T-helper 9 cell (primary cell): ENCODE measurements at regions not wholly inside any gene's neighbourhood (a gene's known extent, or its start where the extent isn't known, plus 50 kb on each side); places are given as distances from the start of the nearest gene placed in this dataset.
"Not testable (repeated sequence)": the region's sequence is repeated elsewhere in the genome, so short reads cannot be mapped to it uniquely, and the experiment has no call there.

Experiments used
- DNase-seq: peaks from one replicate; pipeline ENCODE4 v3.0.0-alpha.2; 2020

GRCh38 chr2:83233326-83233725, 1225.8 kb downstream of the SUCLG1 start:
- DNase-seq = no peak

GRCh38 chr2:83229443-83229842, 1229.6 kb downstream of the SUCLG1 start:
- no peak for DNase-seq

- no peak for DNase-seq
Observed at GRCh38 chr2:83224591-83225200, 1234.4 kb downstream of the SUCLG1 start.

- no peak for DNase-seq
Observed at GRCh38 chr2:83221258-83221657, 1237.8 kb downstream of the SUCLG1 start.

- no peak for DNase-seq
Observed at GRCh38 chr2:83217854-83218253, 1241.2 kb downstream of the SUCLG1 start.

GRCh38 chr2:83196225-83196624, 1262.9 kb downstream of the SUCLG1 start:
- DNase-seq = no peak

- DNase-seq = no peak
Observed at GRCh38 chr2:83191316-83191715, 1267.8 kb downstream of the SUCLG1 start.

- DNase-seq = no peak
Observed at GRCh38 chr2:83186105-83186760, 1272.8 kb downstream of the SUCLG1 start.

- not testable (repeated sequence) for DNase-seq
Observed at GRCh38 chr2:83180862-83181530, 1278.1 kb downstream of the SUCLG1 start.

GRCh38 chr2:83176539-83176938, 1282.5 kb downstream of the SUCLG1 start:
- DNase-seq = no peak

- DNase-seq = no peak
Observed at GRCh38 chr2:83172841-83173240, 1286.2 kb downstream of the SUCLG1 start.

- DNase-seq = no peak
Observed at GRCh38 chr2:83168377-83168776, 1290.7 kb downstream of the SUCLG1 start.

GRCh38 chr2:83162421-83162820, 1296.7 kb downstream of the SUCLG1 start:
- no peak for DNase-seq

GRCh38 chr2:83160571-83160970, 1298.5 kb downstream of the SUCLG1 start:
- DNase-seq = no peak

GRCh38 chr2:83155826-83156225, 1303.3 kb downstream of the SUCLG1 start:
- no peak for DNase-seq

- no peak for DNase-seq
Observed at GRCh38 chr2:83143946-83144345, 1315.1 kb downstream of the SUCLG1 start.

GRCh38 chr2:83142934-83143333, 1316.1 kb downstream of the SUCLG1 start:
- no peak for DNase-seq

- DNase-seq = no peak
Observed at GRCh38 chr2:83115606-83116005, 1343.5 kb downstream of the SUCLG1 start.

- DNase-seq = no peak
Observed at GRCh38 chr2:83115155-83115554, 1343.9 kb downstream of the SUCLG1 start.

GRCh38 chr2:83113953-83114352, 1345.1 kb downstream of the SUCLG1 start:
- DNase-seq = no peak

- no peak for DNase-seq
Observed at GRCh38 chr2:83112858-83113257, 1346.2 kb downstream of the SUCLG1 start.

- no peak for DNase-seq
Observed at GRCh38 chr2:83109284-83109683, 1349.8 kb downstream of the SUCLG1 start.

GRCh38 chr2:83106853-83107252, 1352.2 kb downstream of the SUCLG1 start:
- DNase-seq = no peak

- DNase-seq = no peak
Observed at GRCh38 chr2:83104202-83104601, 1354.9 kb downstream of the SUCLG1 start.
